Mammary epithelial cell (primary cell): ENCODE measurements at regions not wholly inside any gene's neighbourhood (a gene's known extent, or its start where the extent isn't known, plus 50 kb on each side); places are given as distances from the start of the nearest gene placed in this dataset.

Source experiments
- EZH2 ChIP-seq: IDR thresholded peaks from 2 replicates; pipeline ENCODE4 v1.6.1; 2012; ENCODE audit warnings: low read length, inconsistent platforms, borderline replicate concordance
- TF ChIP-seq, protein P1 (sequence below), 2 donors: IDR thresholded peaks in 1 of 2; conservative IDR thresholded peaks in 1 of 2; 2 replicates each; pipeline ENCODE4 v1.5.1; 2011 to 2012; ENCODE audit warnings: inconsistent platforms in 2 of 2, low read length in 2 of 2, mild to moderate bottlenecking in 2 of 2, control low read depth in 1 of 2, low read depth in 1 of 2; ENCODE audit not compliant: insufficient read depth in 1 of 2; ENCODE audit errors: extremely low read depth in 1 of 2

DNA sequence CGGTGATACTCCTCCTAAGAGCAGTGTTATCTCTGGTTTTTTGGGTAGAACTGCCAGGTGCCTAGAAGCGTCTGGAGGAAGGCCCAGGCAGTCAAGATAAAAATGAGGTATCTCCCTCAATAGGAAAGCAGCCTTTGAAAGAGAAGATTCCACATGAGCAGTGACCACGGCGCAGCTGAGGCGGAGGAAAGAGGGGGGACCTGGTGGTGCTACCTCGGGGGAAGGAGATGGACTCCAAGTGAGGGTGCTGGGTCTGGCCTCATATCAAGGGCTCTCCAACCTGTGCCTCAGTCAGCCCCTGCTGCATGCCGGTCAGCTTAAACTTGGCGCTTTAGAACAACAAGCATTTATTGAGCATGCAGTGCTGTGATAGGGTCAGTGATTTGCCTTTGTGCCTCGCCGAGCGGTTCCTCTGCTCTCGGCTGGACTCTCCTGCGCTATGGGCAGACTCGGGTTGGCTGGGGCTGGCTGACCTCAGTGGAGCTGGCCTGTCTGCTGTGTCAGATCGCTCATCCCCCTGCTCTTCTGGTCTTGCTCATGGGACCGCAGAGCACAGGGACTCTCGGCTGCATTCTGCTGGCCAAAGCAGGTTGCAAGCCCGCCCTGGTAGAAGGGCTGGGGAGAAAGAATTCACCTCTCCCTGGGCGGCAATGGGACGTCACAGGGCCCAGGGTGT, 121.1 kb upstream of the IRX4 start:
- TF ChIP-seq, protein P1, sequence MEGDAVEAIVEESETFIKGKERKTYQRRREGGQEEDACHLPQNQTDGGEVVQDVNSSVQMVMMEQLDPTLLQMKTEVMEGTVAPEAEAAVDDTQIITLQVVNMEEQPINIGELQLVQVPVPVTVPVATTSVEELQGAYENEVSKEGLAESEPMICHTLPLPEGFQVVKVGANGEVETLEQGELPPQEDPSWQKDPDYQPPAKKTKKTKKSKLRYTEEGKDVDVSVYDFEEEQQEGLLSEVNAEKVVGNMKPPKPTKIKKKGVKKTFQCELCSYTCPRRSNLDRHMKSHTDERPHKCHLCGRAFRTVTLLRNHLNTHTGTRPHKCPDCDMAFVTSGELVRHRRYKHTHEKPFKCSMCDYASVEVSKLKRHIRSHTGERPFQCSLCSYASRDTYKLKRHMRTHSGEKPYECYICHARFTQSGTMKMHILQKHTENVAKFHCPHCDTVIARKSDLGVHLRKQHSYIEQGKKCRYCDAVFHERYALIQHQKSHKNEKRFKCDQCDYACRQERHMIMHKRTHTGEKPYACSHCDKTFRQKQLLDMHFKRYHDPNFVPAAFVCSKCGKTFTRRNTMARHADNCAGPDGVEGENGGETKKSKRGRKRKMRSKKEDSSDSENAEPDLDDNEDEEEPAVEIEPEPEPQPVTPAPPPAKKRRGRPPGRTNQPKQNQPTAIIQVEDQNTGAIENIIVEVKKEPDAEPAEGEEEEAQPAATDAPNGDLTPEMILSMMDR (conservative IDR thresholded peaks at IDR 0.05 in 1 of 2, IDR thresholded peaks at IDR 0.05 in 1 of 2; ENCODE audit: extremely low read depth in 1 of 2, insufficient read depth in 1 of 2, low read depth in 1 of 2, low read length in 2 of 2), result no peak
- TF ChIP-seq EZH2, result no peak
